ENCODE measurements at regions not wholly inside any gene's neighbourhood (a gene's known extent, or its start where the extent isn't known, plus 50 kb on each side); places are given as distances from the start of the nearest gene placed in this dataset.
"Not testable (repeated sequence)": the region's sequence is repeated elsewhere in the genome, so short reads cannot be mapped to it uniquely, and the experiment has no call there.

- DNase-seq = not testable (repeated sequence)
Measured at GRCh38 chr1:67907467-67907866, 74.2 kb upstream of the GNG12 start.

DNA sequence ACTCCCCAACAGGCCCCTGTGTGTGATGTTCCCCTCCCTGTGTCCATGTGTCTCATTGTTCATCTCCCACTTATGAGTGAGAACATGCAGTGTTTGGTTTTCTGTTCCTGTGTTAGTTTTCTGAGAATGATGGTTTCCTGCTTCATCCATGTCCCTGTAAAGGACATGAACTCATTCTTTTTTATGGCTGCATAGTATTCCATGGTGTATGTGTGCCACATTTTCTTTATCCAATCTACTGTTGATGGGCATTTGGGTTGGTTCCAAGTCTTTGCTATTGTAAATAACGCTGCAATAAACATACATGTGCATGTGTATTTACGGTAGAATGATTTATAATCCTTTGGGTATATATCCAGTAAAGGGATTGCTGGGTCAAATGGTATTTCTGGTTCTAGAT lies 72.7 kb upstream of the GNG12 start:
- not testable (repeated sequence) for DNase-seq

DNA sequence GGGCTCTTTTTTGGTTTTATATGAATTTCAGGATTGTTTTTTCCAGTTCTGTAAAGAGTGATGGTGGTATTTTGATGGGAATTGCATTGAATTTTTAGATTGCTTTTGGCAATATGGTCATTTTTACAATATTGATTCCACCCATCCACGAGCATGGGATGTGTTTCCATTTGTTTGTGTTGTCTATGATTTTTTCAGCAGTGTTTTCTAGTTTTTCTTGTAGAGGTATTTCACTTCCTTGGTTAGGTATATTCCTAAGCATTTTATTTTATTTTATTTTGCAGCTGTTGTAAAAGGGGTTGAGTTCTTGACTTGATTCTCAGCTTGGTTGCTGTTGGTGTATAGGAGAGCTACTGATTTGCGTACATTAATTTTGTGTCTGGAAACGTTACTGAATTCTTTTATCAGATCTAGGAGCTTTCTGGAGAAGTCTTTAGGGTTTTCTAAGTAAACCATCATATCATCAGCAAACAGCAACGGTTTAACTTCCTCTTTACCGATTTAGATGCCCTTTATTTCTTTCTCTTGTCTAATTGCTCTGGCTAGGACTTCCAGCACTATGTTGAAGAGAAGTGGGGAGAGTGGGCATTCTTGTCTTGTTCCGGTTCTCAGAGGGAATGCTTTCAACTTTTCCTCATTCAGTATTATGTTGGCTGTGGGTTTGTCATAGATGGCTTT lies 69.4 kb upstream of the GNG12 start:
- DNase-seq = not testable (repeated sequence)

DNA sequence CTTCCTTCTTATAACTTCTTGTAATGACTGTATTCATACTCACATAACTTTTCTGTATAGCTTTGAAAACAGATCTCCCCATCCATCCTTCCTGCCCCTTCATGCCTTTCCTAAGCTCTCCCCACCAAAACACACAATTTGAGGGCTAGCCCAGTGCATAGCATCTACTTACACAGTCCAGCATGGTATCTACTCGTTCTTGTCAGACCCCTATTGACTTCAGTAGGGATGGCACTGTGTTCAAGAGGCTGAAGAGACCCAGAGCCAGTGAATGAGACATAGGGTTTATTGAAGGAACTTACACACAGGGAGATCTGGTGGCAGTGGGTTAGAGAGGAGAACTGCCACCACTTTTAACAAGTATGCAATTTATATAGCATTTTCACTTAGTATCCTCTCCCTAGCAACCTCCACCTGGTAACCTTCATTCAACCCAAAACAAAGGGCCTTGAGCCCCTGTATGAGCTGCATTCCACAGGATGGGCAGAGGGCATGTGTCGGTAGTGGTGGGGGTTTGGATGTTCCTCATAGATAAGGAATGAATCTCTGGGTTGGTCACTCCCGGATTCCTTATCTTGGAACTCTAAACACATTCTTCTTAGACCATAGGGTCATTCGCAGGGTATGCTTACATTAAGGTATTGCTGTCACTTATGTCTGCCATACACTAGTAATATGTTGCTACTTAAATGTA lies 64.9 kb upstream of the GNG12 start:
- DNase-seq = no peak

DNA sequence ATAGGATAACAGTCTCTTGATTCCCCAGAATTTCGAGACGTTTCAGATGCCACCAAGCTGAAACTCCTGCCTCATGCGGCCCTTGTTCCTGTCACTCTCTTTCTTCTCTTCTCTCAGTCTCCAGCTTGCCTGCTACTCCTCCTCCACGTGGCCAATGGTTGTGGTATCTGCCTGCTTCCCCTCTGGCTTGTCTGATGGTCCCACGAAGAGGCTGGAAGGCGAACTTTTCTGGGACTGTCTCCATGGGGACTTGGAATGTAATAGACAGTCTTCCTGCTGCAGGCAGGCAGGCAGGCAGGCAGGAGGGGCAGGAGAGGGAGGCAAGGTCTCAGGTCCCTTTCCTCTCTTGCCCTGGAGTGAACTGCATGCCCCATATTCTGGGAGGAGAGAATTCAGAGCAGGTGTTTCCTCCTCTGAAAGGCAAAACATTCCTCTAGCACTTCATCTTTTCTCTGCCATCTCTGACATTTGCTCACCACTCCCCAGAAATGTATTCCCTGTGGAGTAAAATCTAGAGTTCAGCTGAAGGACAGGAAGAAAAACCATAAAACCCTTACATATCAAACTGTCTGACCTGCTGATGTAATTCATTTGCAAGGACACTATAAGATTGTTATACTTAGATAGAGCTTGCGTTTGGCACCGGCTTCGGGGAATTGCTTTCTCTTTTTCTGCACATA lies 64.1 kb upstream of the GNG12 start:
- DNase-seq = no peak

DNA sequence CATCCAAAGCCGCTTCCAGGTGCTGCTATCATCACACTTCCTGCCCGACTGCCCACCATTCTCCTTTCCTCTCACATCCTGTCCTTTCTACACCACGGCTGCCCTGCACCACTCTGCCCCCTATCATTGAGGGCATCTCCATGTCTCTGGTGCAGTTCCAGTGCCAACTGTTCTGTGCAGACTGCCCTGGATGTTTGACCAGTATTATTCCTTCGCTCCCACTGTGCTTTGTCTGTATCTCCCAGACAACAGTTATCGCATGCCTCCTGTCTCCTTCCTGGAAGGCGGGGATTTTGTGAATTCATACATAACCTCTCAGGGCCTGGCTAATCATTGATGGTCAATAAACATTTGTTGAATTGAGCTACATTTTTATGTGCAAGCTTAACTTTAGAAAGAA lies 63.6 kb upstream of the GNG12 start:
- no peak for DNase-seq

- no peak for DNase-seq
Measured at GRCh38 chr1:67894981-67895735, 61.9 kb upstream of the GNG12 start.

DNA sequence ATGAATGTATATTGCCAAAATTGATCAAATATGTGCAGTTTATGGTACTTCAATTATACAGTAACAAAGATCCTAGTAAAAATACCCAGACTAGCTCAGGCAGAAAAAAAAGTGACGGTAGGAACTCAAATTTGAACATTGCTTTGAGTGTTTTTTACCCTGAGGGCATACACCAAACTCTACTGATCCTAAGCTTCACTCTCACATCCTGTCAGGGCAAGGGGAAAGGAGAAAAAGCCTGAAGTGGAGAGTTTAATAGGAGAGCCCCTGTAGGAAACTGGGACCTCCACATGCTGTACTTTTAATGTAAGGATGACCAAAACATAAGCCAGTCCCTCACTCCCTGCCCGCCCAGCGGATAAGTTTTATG lies 59.8 kb upstream of the GNG12 start:
- no peak for DNase-seq

DNA sequence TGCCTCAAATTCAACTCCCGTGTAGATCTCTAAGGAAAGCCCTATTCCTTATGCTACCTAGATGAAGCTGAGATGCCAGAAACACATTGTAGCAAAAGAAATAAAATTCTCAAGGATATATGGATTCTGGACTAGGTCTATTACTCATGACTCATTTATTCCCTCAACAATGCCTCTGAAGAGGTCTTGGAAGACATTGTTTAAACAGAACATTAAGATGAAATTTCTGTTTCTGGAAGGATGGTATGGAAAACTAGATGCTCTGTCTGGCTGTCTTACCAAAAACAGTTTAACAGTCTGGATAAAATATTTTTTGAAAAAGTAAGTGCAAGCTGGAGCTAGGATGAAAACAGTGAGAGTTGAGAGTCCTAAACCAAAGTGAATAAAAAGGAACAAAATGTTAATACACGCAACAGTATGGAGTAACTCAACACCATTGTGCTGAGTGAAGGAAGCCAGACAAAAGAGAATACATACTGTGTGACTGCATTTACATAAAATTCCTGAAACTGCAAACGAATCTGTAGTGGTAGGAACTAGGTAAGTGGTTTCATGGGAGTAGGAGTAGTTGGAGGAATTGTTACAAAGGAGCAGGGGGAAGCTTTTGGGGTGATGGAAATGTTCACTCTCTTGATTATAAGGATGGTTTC lies 59.3 kb upstream of the GNG12 start:
- peak; percentile 74 for DNase-seq

DNA sequence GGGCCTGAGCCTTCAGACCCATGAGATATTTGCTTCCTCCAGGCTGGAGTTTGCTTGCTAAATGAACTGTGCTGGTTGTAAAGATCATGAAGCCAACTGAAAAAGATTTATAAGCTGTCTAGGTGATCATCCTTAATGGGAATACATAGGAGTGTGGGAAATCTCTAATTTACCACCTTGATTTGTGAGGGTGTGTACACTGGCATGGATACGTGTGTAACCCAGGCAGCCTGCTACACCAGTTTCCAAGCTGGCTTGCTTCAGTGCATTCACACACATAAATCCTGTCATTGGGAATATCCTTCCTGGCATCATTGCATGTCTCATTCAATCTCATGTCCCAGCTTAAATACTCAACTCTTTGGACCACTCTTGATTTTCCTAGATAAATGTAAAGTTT lies 57.6 kb upstream of the GNG12 start:
- DNase-seq = no peak

GRCh38 chr1:67889953-67890567 lies 56.8 kb upstream of the GNG12 start:
- no peak for DNase-seq

GRCh38 chr1:67889466-67889865 lies 56.2 kb upstream of the GNG12 start:
- DNase-seq = no peak

DNA sequence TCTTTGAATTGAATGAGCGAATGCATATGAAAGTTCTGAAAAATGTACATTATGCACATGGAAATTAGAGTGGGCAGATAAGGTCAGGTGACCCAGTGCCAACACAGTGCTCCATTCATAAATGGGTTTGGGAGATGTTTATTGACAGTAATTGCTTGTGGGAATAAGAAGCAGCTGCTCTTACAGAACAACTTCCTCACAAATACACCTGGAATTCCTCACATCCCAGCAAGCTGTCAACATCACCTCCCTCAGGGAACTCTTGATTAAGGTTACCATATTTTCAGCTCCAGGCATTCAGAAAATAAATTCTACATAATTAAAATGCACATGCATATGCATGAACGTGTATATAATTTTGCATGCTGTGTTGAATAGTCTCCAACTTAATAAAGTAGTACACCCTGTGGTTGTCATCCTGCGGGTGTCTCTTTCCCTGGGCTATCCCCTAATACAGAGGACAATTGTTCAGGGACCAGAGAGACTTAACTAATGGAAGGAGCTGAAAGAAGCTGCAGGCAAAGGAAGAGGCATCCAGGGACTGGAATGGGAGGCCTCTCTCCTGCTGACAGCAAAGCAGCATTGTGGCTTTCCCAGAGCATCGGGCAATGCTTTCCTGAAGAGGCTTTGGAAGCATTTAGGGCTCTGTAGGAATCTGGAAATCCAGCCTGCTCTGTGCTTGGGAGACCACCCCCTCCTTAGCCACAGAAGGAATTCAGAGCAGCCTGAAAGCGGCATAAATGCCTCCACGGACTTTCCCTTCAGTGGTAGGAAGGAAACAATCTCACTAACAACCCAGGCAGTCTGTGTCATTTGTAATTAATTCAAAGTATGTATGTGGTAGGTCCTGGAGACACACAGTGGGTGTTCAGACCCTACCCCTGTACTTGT lies 55.2 kb upstream of the GNG12 start:
- no peak for DNase-seq

GRCh38 chr1:67887146-67887545 lies 53.9 kb upstream of the GNG12 start:
- no peak for DNase-seq

DNA sequence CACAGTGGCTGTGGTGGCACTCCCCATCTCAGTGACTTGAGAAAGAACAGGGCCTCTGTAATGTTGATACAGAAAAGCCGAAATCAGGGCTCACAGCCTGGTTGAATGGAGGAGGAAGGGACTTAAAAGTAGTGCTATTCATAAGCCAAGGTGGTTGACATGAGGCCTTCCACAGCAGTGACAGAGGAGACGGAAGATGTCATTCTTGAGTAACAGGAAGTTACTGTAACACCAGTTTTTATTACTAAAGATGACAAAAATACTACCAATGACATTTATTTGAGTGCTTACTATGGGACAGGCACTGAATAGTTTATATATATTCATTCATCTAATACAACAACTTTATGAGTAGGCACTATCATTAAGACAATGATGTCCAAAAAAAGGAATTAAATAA lies 52.8 kb upstream of the GNG12 start:
- DNase-seq = no peak

GRCh38 chr1:67883069-67883468 lies 49.8 kb upstream of the GNG12 start:
- no peak for DNase-seq

Measured in muscle of arm (tissue), 1 donor.